Neutrophil (primary cell): ENCODE measurements at regions not wholly inside any gene's neighbourhood (a gene's known extent, or its start where the extent isn't known, plus 50 kb on each side); places are given as distances from the start of the nearest gene placed in this dataset.

Source experiments
- H3K27ac ChIP-seq: fragments of 200-600 bp; sonication (generic); 2 replicates; pipeline ENCODE4 v1.5.1; 2016; ENCODE audit warnings: mild to moderate bottlenecking, moderate library complexity
- H3K27me3 ChIP-seq: fragments of 200-600 bp; sonication (generic); 2 replicates; pipeline ENCODE4 v1.6.0; 2016; ENCODE audit warnings: mild to moderate bottlenecking
- H3K36me3 ChIP-seq: fragments of 200-600 bp; sonication (generic); 2 replicates; pipeline ENCODE4 v1.5.1; 2017
- H3K4me1 ChIP-seq, 2 experiments: fragments of 200-600 bp in 1 of 2; sonication (generic) in 1 of 2; 1 replicate in 1 of 2; 2 replicates in 1 of 2; pipeline versions ENCODE4 v1.5.1 to v1.6.1; 2013 to 2016; ENCODE audit warnings: low read depth in 1 of 2, low read length in 1 of 2, mild to moderate bottlenecking in 1 of 2, moderate library complexity in 1 of 2; ENCODE audit not compliant: control insufficient read depth in 1 of 2, insufficient read depth in 1 of 2
- H3K4me3 ChIP-seq, 2 experiments: fragments of 200-600 bp in 1 of 2; sonication (generic) in 1 of 2; 1 replicate in 1 of 2; 2 replicates in 1 of 2; pipeline ENCODE4 v1.5.1; 2013 to 2016; ENCODE audit warnings: low read depth in 1 of 2, low read length in 1 of 2, mild to moderate bottlenecking in 1 of 2, moderate library complexity in 1 of 2
- H3K9me3 ChIP-seq: fragments of 200-600 bp; sonication (generic); 2 replicates; pipeline ENCODE4 v1.5.1; 2016
- CTCF ChIP-seq: fragments of 200-600 bp; sonication (generic); IDR thresholded peaks from 2 replicates; pipeline ENCODE4 v1.5.1; 2016; ENCODE audit warnings: antibody characterized with exemption

GRCh38 chr16:66144641-66145040, 221.8 kb upstream of the CDH5 start:
- TF ChIP-seq CTCF: no peak
- H3K4me1 ChIP-seq: no peaks in the 10 kb centered on the region

GRCh38 chr16:66143415-66143814, 223.1 kb upstream of the CDH5 start:
- Histone ChIP-seq H3K36me3 (no peaks in the 10 kb centered on the region), H3K4me1 (no peaks in the 10 kb centered on the region), H3K27me3 (peaks cover 3% of the 10 kb centered on the region), H3K9me3 (no peaks in the 10 kb centered on the region), H3K4me3 (no peak overlapping the region), H3K27ac (no peak overlapping the region)
- TF ChIP-seq CTCF: no peak

More at GRCh38 chr16:66144641-66145040, 221.8 kb upstream of the CDH5 start:
- H3K36me3 ChIP-seq: no peaks in the 10 kb centered on the region
- H3K27me3 ChIP-seq: no peaks in the 10 kb centered on the region
- H3K4me3 ChIP-seq: no peak overlapping the region
- H3K27ac ChIP-seq: no peak overlapping the region
- no peaks in the 10 kb centered on the region for H3K9me3 ChIP-seq

GRCh38 chr16:66141885-66142284, 224.6 kb upstream of the CDH5 start:
- Histone ChIP-seq H3K27me3 (peaks cover 3% of the 10 kb centered on the region), H3K4me1 (no peaks in the 10 kb centered on the region), H3K27ac (no peak overlapping the region), H3K4me3 (no peak overlapping the region), H3K36me3 (no peaks in the 10 kb centered on the region), H3K9me3 (no peaks in the 10 kb centered on the region)
- TF ChIP-seq CTCF: no peak

- no peak for TF ChIP-seq CTCF
- Histone ChIP-seq H3K9me3 (no peaks in the 10 kb centered on the region), H3K27me3 (peaks cover 3% of the 10 kb centered on the region), H3K4me1 (peaks cover 0 to 7% of the 10 kb centered on the region in 2 experiments), H3K4me3 (no peak overlapping the region), H3K36me3 (no peaks in the 10 kb centered on the region), H3K27ac (no peak overlapping the region)
Observed at GRCh38 chr16:66137853-66138252, 228.6 kb upstream of the CDH5 start.

- Histone ChIP-seq H3K27ac (no peak overlapping the region), H3K4me1 (peaks cover 0 to 7% of the 10 kb centered on the region in 2 experiments), H3K4me3 (no peak overlapping the region), H3K9me3 (no peaks in the 10 kb centered on the region), H3K27me3 (peaks cover 8% of the 10 kb centered on the region), H3K36me3 (no peaks in the 10 kb centered on the region)
- TF ChIP-seq CTCF: no peak
Observed at GRCh38 chr16:66136841-66137240, 229.7 kb upstream of the CDH5 start.

- Histone ChIP-seq H3K4me1 (peaks cover 0 to 7% of the 10 kb centered on the region in 2 experiments), H3K27ac (no peak overlapping the region), H3K9me3 (no peaks in the 10 kb centered on the region), H3K36me3 (no peaks in the 10 kb centered on the region), H3K4me3 (no peak overlapping the region), H3K27me3 (peaks cover 9% of the 10 kb centered on the region)
- TF ChIP-seq CTCF: no peak
Observed at GRCh38 chr16:66135838-66136237, 230.7 kb upstream of the CDH5 start.
